SK-N-SH (cell line): ENCODE measurements at regions not wholly inside any gene's neighbourhood (a gene's known extent, or its start where the extent isn't known, plus 50 kb on each side); places are given as distances from the start of the nearest gene placed in this dataset.

Source experiments
- CTCF ChIA-PET: fragments of 300-600, 350-600 bp; formaldehyde crosslinking; extraction: SDS; loops from one replicate; lab custom pipeline; 2021; lab: Yijun Ruan, JAX
- POLR2A ChIA-PET: fragments of 350-600 bp; sonication (Branson Sonifier 250); formaldehyde crosslinking; extraction: SDS; loops from one replicate; lab custom pipeline; 2020; ENCODE audit warnings: antibody characterized with exemption, inconsistent platforms; lab: Yijun Ruan, JAX
- DNase-seq: peaks from one replicate; pipeline ENCODE4 v3.0.0; 2012
- H2AFZ ChIP-seq: fragments of 200-600 bp; sonication (generic); 2 replicates; pipeline ENCODE4 v1.8.1; 2016; ENCODE audit warnings: antibody characterized with exemption, mild to moderate bottlenecking, low read depth
- H3F3A ChIP-seq: fragments of 200-600 bp; sonication (generic); replicated peaks from 2 replicates; pipeline ENCODE3; 2016; ENCODE audit warnings: antibody characterized with exemption, mild to moderate bottlenecking; ENCODE audit not compliant: insufficient read depth
- H3K27ac ChIP-seq, 2 experiments: fragments of 200-500 bp in 1 of 2; fragments of 200-600 bp in 1 of 2; sonication (Bioruptor generic) in 1 of 2; sonication (generic), shearing (Covaris generic) in 1 of 2; 2 replicates each; pipeline versions ENCODE4 v1.5.1 to v1.6.1; 2014 to 2016; ENCODE audit warnings: low read depth in 2 of 2, inconsistent platforms in 1 of 2, low read length in 1 of 2, mild to moderate bottlenecking in 1 of 2, mixed read lengths in 1 of 2
- H3K27me3 ChIP-seq: fragments of 200-600 bp; sonication (generic), shearing (Covaris generic); 2 replicates; pipeline ENCODE4 v1.6.1; 2016; ENCODE audit warnings: mixed run types; ENCODE audit not compliant: insufficient read depth
- H3K36me3 ChIP-seq, 2 experiments: fragments of 200-500 bp in 1 of 2; fragments of 200-600 bp in 1 of 2; sonication (Bioruptor generic) in 1 of 2; sonication (generic) in 1 of 2; replicated peaks in 1 of 2; 2 replicates each; pipeline versions ENCODE3 to v1.5.1; 2014 to 2016; ENCODE audit warnings: low read length in 1 of 2, mild to moderate bottlenecking in 1 of 2; ENCODE audit not compliant: insufficient read depth in 2 of 2, control insufficient read depth in 1 of 2
- H3K4me1 ChIP-seq, 2 experiments: fragments of 200-500 bp in 1 of 2; fragments of 200-600 bp in 1 of 2; sonication (Bioruptor generic) in 1 of 2; sonication (generic), shearing (Covaris generic) in 1 of 2; 2 replicates each; pipeline versions ENCODE4 v1.5.1 to v1.6.1; 2014 to 2016; ENCODE audit warnings: low read depth in 1 of 2, low read length in 1 of 2, mixed run types in 1 of 2; ENCODE audit not compliant: insufficient read depth in 2 of 2, control insufficient read depth in 1 of 2
- H3K4me2 ChIP-seq: fragments of 200-600 bp; sonication (generic), shearing (Covaris generic); 2 replicates; pipeline ENCODE4 v1.6.1; 2017; ENCODE audit warnings: mixed run types
- H3K4me3 ChIP-seq, 2 experiments: fragments of 200-500 bp in 1 of 2; fragments of 200-600 bp in 1 of 2; sonication (Bioruptor generic) in 1 of 2; sonication (generic), shearing (Covaris generic) in 1 of 2; 2 replicates each; pipeline versions ENCODE4 v1.5.1 to v1.8.1; 2014 to 2016; ENCODE audit warnings: low read depth in 2 of 2, inconsistent platforms in 1 of 2, low read length in 1 of 2, mild to moderate bottlenecking in 1 of 2, mixed read lengths in 1 of 2, moderate library complexity in 1 of 2
- H3K79me2 ChIP-seq: fragments of 200-600 bp; sonication (generic); 2 replicates; pipeline ENCODE4 v1.8.1; 2017; ENCODE audit warnings: mild to moderate bottlenecking; ENCODE audit not compliant: insufficient read depth
- H3K9ac ChIP-seq: fragments of 200-600 bp; sonication (generic); 2 replicates; pipeline ENCODE4 v1.6.1; 2017; ENCODE audit warnings: mixed run types
- H3K9me2 ChIP-seq: fragments of 200-600 bp; sonication (generic); 2 replicates; pipeline ENCODE4 v1.6.1; 2017; ENCODE audit warnings: mixed run types
- H3K9me3 ChIP-seq: fragments of 200-600 bp; sonication (generic); 2 replicates; pipeline ENCODE4 v1.6.1; 2017; ENCODE audit warnings: mixed run types, mild to moderate bottlenecking, moderate library complexity
- H4K20me1 ChIP-seq: fragments of 200-600 bp; sonication (generic); 2 replicates; pipeline ENCODE4 v1.6.1; 2017; ENCODE audit warnings: mild to moderate bottlenecking, mixed run types; ENCODE audit not compliant: insufficient read depth
- FOSL2 ChIP-seq: IDR thresholded peaks from 2 replicates; pipeline ENCODE4 v1.4.0; 2012; ENCODE audit warnings: low read depth, mild to moderate bottlenecking, moderate library complexity, borderline replicate concordance
- FOXM1 ChIP-seq: IDR thresholded peaks from 2 replicates; pipeline ENCODE4 v1.4.0; 2012; ENCODE audit warnings: low read depth, mild to moderate bottlenecking
- GATA2 ChIP-seq: sonication (generic); formaldehyde crosslinking; IDR thresholded peaks from 2 replicates; pipeline ENCODE4 v1.5.0; 2020; ENCODE audit warnings: mild to moderate bottlenecking, missing genetic modification reagents
- NFIC ChIP-seq: IDR thresholded peaks from 2 replicates; pipeline ENCODE4 v1.4.0; 2012; ENCODE audit warnings: borderline replicate concordance
- POLR2AphosphoS5 ChIP-seq: IDR thresholded peaks from 2 replicates; pipeline ENCODE4 v1.6.1; 2012; ENCODE audit warnings: low read depth, low read length
- RCOR1 ChIP-seq: fragments of 150-350 bp; IDR thresholded peaks from 2 replicates; pipeline ENCODE4 v1.6.1; 2017; ENCODE audit warnings: antibody characterized with exemption, low read length
- RXRA ChIP-seq: IDR thresholded peaks from 2 replicates; pipeline ENCODE4 v1.4.0; 2012; ENCODE audit warnings: low read depth, mild to moderate bottlenecking, borderline replicate concordance
- SIN3A ChIP-seq: IDR thresholded peaks from 2 replicates; pipeline ENCODE4 v1.6.1; 2012; ENCODE audit warnings: low read depth, mild to moderate bottlenecking, low read length, moderate library complexity, borderline replicate concordance
- WGBS: methylation state at CpG from one replicate; pipeline ENCODE4 v1.1.6; 2017; ENCODE audit warnings: low lambda C conversion rate; 5-methylcytosine and 5-hydroxymethylcytosine counted together
- TF ChIP-seq, protein P1 (sequence below): IDR thresholded peaks from 2 replicates; pipeline ENCODE4; 2012
- TF ChIP-seq, protein P2 (sequence below): IDR thresholded peaks from 2 replicates; pipeline ENCODE4 v1.4.0; 2012; ENCODE audit warnings: low read depth
- TF ChIP-seq, protein P3 (sequence below): fragments of 200-600 bp; sonication (generic); IDR thresholded peaks from 2 replicates; pipeline ENCODE4 v1.6.1; 2017; ENCODE audit warnings: antibody characterized with exemption, mild to moderate bottlenecking, moderate library complexity
- TF ChIP-seq, protein P4 (sequence below): IDR thresholded peaks from 2 replicates; pipeline ENCODE4 v1.6.1; 2012; ENCODE audit warnings: mild to moderate bottlenecking, low read depth, low read length, moderate library complexity

DNA sequence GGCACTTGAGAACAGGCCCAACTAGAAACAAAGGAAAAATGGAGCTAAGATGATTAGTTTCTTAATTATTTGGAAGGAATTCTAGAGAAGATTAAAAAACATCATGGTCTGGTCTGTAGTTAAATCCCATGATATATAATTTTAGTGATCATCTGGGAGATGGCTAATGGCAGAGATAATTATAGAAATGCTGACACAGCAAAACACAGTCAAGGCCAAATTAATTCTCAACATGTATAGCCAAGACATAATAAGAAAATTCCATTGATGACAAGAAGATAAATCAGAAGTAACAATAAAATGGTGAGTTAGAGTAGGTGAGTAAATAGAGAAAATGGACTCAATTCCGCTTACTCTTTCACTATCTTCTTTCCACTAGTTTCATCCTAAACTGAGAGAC lies 59.2 kb upstream of the ITGA4 start:
- CTCF ChIA-PET: interaction anchor here (0.6 to 1.2 kb wide), 2 partner anchors 63 to 214 kb away, joined by 3 read pairs; no protein-coding TSS in a partner anchor
- TF ChIP-seq, protein P1, sequence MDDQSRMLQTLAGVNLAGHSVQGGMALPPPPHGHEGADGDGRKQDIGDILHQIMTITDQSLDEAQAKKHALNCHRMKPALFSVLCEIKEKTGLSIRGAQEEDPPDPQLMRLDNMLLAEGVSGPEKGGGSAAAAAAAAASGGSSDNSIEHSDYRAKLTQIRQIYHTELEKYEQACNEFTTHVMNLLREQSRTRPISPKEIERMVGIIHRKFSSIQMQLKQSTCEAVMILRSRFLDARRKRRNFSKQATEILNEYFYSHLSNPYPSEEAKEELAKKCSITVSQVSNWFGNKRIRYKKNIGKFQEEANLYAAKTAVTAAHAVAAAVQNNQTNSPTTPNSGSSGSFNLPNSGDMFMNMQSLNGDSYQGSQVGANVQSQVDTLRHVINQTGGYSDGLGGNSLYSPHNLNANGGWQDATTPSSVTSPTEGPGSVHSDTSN: no peak
- no peak for TF ChIP-seq RCOR1
- TF ChIP-seq NFIC: no peak
- TF ChIP-seq, protein P2, sequence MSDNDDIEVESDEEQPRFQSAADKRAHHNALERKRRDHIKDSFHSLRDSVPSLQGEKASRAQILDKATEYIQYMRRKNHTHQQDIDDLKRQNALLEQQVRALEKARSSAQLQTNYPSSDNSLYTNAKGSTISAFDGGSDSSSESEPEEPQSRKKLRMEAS: no peak
- no peak for TF ChIP-seq SIN3A

DNA sequence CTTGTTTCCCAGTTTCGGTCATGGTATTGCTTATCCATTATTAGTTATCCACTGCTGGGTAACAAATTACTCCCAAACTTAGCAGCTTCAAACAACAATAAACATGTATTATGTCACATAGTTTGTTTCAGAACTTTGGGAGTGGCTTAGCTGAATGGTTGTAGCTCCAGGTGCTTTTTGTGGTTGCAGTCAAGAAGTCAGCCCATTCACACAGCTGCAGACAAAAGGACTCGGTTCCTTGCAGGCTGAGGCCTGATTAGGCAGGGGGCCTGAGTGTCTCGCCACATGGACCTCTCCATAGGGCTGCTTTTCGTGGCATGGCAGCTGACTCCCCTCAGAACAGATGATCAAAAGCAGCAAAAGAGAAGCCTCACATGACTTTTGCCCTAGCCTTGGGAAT lies 58.2 kb upstream of the ITGA4 start:
- POLR2A ChIA-PET: no interaction called here
- CTCF ChIA-PET: interaction anchor here (0.7 to 1.2 kb wide), 2 partner anchors 64 to 67 kb away, joined by 3 read pairs; no protein-coding TSS in a partner anchor
- Histone ChIP-seq H2AFZ (no peak overlapping the region), H3K4me2 (no peak overlapping the region), H3K36me3 (no peaks in the 10 kb centered on the region), H3K9me3 (no peaks in the 10 kb centered on the region), H3F3A (no peaks in the 10 kb centered on the region), H3K27ac (no peak overlapping the region), H3K4me3 (no peak overlapping the region), H3K4me1 (0 out of 4 replicates have a peak, but pooled peaks cover 0 to 3% of the 10 kb centered on the region in 2 experiments), H3K79me2 (no peaks in the 10 kb centered on the region), H3K9me2 (no peaks in the 10 kb centered on the region), H3K27me3 (no peaks in the 10 kb centered on the region), H4K20me1 (no peaks in the 10 kb centered on the region), H3K9ac (no peak overlapping the region)
- no peak for DNase-seq
- TF ChIP-seq, protein P2: no peak
- TF ChIP-seq FOSL2 (no peak), POLR2AphosphoS5 (no peak), RXRA (no peak), SIN3A (no peak), GATA2 (CRISPR knock-in tag) (no peak), FOXM1 (no peak), NFIC (no peak)
- TF ChIP-seq, protein P3, sequence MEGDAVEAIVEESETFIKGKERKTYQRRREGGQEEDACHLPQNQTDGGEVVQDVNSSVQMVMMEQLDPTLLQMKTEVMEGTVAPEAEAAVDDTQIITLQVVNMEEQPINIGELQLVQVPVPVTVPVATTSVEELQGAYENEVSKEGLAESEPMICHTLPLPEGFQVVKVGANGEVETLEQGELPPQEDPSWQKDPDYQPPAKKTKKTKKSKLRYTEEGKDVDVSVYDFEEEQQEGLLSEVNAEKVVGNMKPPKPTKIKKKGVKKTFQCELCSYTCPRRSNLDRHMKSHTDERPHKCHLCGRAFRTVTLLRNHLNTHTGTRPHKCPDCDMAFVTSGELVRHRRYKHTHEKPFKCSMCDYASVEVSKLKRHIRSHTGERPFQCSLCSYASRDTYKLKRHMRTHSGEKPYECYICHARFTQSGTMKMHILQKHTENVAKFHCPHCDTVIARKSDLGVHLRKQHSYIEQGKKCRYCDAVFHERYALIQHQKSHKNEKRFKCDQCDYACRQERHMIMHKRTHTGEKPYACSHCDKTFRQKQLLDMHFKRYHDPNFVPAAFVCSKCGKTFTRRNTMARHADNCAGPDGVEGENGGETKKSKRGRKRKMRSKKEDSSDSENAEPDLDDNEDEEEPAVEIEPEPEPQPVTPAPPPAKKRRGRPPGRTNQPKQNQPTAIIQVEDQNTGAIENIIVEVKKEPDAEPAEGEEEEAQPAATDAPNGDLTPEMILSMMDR: no peak
- TF ChIP-seq, protein P1: no peak
- TF ChIP-seq, protein P4, sequence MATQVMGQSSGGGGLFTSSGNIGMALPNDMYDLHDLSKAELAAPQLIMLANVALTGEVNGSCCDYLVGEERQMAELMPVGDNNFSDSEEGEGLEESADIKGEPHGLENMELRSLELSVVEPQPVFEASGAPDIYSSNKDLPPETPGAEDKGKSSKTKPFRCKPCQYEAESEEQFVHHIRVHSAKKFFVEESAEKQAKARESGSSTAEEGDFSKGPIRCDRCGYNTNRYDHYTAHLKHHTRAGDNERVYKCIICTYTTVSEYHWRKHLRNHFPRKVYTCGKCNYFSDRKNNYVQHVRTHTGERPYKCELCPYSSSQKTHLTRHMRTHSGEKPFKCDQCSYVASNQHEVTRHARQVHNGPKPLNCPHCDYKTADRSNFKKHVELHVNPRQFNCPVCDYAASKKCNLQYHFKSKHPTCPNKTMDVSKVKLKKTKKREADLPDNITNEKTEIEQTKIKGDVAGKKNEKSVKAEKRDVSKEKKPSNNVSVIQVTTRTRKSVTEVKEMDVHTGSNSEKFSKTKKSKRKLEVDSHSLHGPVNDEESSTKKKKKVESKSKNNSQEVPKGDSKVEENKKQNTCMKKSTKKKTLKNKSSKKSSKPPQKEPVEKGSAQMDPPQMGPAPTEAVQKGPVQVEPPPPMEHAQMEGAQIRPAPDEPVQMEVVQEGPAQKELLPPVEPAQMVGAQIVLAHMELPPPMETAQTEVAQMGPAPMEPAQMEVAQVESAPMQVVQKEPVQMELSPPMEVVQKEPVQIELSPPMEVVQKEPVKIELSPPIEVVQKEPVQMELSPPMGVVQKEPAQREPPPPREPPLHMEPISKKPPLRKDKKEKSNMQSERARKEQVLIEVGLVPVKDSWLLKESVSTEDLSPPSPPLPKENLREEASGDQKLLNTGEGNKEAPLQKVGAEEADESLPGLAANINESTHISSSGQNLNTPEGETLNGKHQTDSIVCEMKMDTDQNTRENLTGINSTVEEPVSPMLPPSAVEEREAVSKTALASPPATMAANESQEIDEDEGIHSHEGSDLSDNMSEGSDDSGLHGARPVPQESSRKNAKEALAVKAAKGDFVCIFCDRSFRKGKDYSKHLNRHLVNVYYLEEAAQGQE: no peak
- WGBS: 94% methylated on average over 3 of the region's 4 CpGs

More for the DNA sequence above, 59.2 kb upstream of the ITGA4 start:
- DNase-seq: no peak
- no peaks in the 10 kb centered on the region for H3K27me3 ChIP-seq
- H3K9me3 ChIP-seq: no peaks in the 10 kb centered on the region
- H3K79me2 ChIP-seq: no peaks in the 10 kb centered on the region
- H3K36me3 ChIP-seq: no peaks in the 10 kb centered on the region
- no peak overlapping the region for H2AFZ ChIP-seq
- H3F3A ChIP-seq: no peaks in the 10 kb centered on the region
- H3K4me2 ChIP-seq: no peak overlapping the region
- no peak overlapping the region for H3K27ac ChIP-seq
- 0 out of 4 replicates have a peak, but pooled peaks cover 0 to 3% of the 10 kb centered on the region in 2 experiments for H3K4me1 ChIP-seq
- H3K4me3 ChIP-seq: no peak overlapping the region
- POLR2A ChIA-PET: no interaction called here
- no peaks in the 10 kb centered on the region for H3K9me2 ChIP-seq
- H4K20me1 ChIP-seq: no peaks in the 10 kb centered on the region
- 94% methylated on average over 1 of the region's 1 CpG for WGBS
- H3K9ac ChIP-seq: no peak overlapping the region
